ENCODE measurements at regions not wholly inside any gene's neighbourhood (a gene's known extent, or its start where the extent isn't known, plus 50 kb on each side); places are given as distances from the start of the nearest gene placed in this dataset.

GRCh38 chr9:126158588-126159429, 167.8 kb upstream of the MVB12B start:
- dilution Hi-C loops (cut with MboI; ENCODE audit: extremely low pct_ligation_motif_present, low sequenced_read_pairs): no loop called here
- no peak for DNase-seq (ENCODE audit: low read depth, low spot score)
- no peak for TF ChIP-seq CTCF (optimal IDR thresholded peaks at IDR 0.05 in 1 of 3, IDR thresholded peaks at IDR 0.05 in 1 of 3, conservative IDR thresholded peaks at IDR 0.05 in 1 of 3; ENCODE audit: extremely low read depth in 1 of 3, insufficient read depth in 2 of 3, low read length in 3 of 3)
- TF ChIP-seq EZH2 (IDR thresholded peaks at IDR 0.05; ENCODE audit: low read length): no peak

GRCh38 chr9:126159430-126160060, 167.1 kb upstream of the MVB12B start:
- Histone ChIP-seq H2AFZ (ENCODE audit: control insufficient read depth, low read length) (no peak overlapping the region), H3K9me1 (ENCODE audit: control insufficient read depth, extremely low read depth, insufficient read depth, low read length) (no peaks in the 10 kb centered on the region), H3K79me2 (ENCODE audit: control insufficient read depth, insufficient read depth, low read length) (no peaks in the 10 kb centered on the region), H3K4me1 (ENCODE audit: control insufficient read depth, extremely low read depth, insufficient read depth, low read length) (no peaks in the 10 kb centered on the region), H3K27ac (ENCODE audit: control insufficient read depth, insufficient read depth, low read length) (no peak overlapping the region), H3K36me3 (ENCODE audit: control insufficient read depth in 2 of 2, extremely low read depth in 1 of 2, insufficient read depth in 2 of 2, low read length in 2 of 2) (no peaks in the 10 kb centered on the region), H3K4me2 (ENCODE audit: control insufficient read depth, extremely low read depth, insufficient read depth, low read depth, low read length) (no peak overlapping the region), H3K27me3 (ENCODE audit: control insufficient read depth, extremely low read depth, insufficient read depth, low read length) (peaks cover 4% of the 10 kb centered on the region), H3K9ac (ENCODE audit: control insufficient read depth, extremely low read depth, insufficient read depth, low read length) (no peak overlapping the region), H3K4me3 (ENCODE audit: control insufficient read depth in 2 of 3, extremely low read depth in 1 of 3, insufficient read depth in 2 of 3, low read depth in 1 of 3, low read length in 3 of 3) (no peak overlapping the region), H4K20me1 (ENCODE audit: control insufficient read depth, extremely low read depth, insufficient read depth, low read length) (no peaks in the 10 kb centered on the region), H3K9me3 (ENCODE audit: control insufficient read depth, low read depth, low read length) (no peaks in the 10 kb centered on the region)
- no peak for DNase-seq (ENCODE audit: low read depth, low spot score)
- TF ChIP-seq CTCF (optimal IDR thresholded peaks at IDR 0.05 in 1 of 3, IDR thresholded peaks at IDR 0.05 in 1 of 3, conservative IDR thresholded peaks at IDR 0.05 in 1 of 3; ENCODE audit: extremely low read depth in 1 of 3, insufficient read depth in 2 of 3, low read length in 3 of 3): no peak
- dilution Hi-C loops (cut with MboI; ENCODE audit: extremely low pct_ligation_motif_present, low sequenced_read_pairs): no loop called here
- no peak for FAIRE-seq

More at GRCh38 chr9:126158588-126159429, 167.8 kb upstream of the MVB12B start:
- no peaks in the 10 kb centered on the region for H3K9me1 ChIP-seq (ENCODE audit: control insufficient read depth, extremely low read depth, insufficient read depth, low read length)
- no peaks in the 10 kb centered on the region for H4K20me1 ChIP-seq (ENCODE audit: control insufficient read depth, extremely low read depth, insufficient read depth, low read length)
- FAIRE-seq: no peak
- H3K9ac ChIP-seq (ENCODE audit: control insufficient read depth, extremely low read depth, insufficient read depth, low read length): no peak overlapping the region
- H3K36me3 ChIP-seq (ENCODE audit: control insufficient read depth in 2 of 2, extremely low read depth in 1 of 2, insufficient read depth in 2 of 2, low read length in 2 of 2): no peaks in the 10 kb centered on the region
- H3K4me3 ChIP-seq (ENCODE audit: control insufficient read depth in 2 of 3, extremely low read depth in 1 of 3, insufficient read depth in 2 of 3, low read depth in 1 of 3, low read length in 3 of 3): no peak overlapping the region
- no peak overlapping the region for H3K27ac ChIP-seq (ENCODE audit: control insufficient read depth, insufficient read depth, low read length)
- peaks cover 4% of the 10 kb centered on the region for H3K27me3 ChIP-seq (ENCODE audit: control insufficient read depth, extremely low read depth, insufficient read depth, low read length)
- H3K79me2 ChIP-seq (ENCODE audit: control insufficient read depth, insufficient read depth, low read length): no peaks in the 10 kb centered on the region
- no peaks in the 10 kb centered on the region for H3K9me3 ChIP-seq (ENCODE audit: control insufficient read depth, low read depth, low read length)
- no peak overlapping the region for H3K4me2 ChIP-seq (ENCODE audit: control insufficient read depth, extremely low read depth, insufficient read depth, low read depth, low read length)
- no peak overlapping the region for H2AFZ ChIP-seq (ENCODE audit: control insufficient read depth, low read length)
- H3K4me1 ChIP-seq (ENCODE audit: control insufficient read depth, extremely low read depth, insufficient read depth, low read length): no peaks in the 10 kb centered on the region
